Limb (tissue), 2 donors: ENCODE measurements at regions not wholly inside any gene's neighbourhood (a gene's known extent, or its start where the extent isn't known, plus 50 kb on each side); places are given as distances from the start of the nearest gene placed in this dataset.
A peak's percentile ranks its signal among the peaks of the same experiment; 100 is the strongest.
"Not testable (repeated sequence)": the region's sequence is repeated elsewhere in the genome, so short reads cannot be mapped to it uniquely, and the experiment has no call there.

Experiments used
- DNase-seq, 2 donors: peaks; one replicate each; pipeline ENCODE4 v3.0.0-alpha.2; 2016; ENCODE audit errors: extremely low spot score in 2 of 2

DNA sequence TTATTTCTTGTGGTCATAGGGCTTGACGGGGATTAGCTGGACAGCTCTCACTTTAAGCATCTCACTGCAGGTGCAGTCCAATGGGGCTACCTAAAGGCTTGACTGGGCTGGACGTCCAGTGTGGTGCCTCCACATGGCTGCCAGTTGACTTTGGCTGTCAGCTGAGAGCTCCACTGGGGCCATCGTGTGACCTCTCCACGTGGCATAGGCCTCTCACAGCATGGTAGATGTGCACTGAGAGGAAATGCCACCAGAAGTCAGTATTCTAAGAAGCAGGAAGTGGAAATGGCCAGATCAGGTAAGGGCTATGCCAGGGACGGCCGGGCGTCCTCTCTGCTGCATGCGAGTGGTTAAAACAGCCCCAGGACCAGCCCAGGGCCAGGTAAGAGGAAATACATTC lies 105.2 kb upstream of the TWIST2 start:
- no peak for DNase-seq

DNA sequence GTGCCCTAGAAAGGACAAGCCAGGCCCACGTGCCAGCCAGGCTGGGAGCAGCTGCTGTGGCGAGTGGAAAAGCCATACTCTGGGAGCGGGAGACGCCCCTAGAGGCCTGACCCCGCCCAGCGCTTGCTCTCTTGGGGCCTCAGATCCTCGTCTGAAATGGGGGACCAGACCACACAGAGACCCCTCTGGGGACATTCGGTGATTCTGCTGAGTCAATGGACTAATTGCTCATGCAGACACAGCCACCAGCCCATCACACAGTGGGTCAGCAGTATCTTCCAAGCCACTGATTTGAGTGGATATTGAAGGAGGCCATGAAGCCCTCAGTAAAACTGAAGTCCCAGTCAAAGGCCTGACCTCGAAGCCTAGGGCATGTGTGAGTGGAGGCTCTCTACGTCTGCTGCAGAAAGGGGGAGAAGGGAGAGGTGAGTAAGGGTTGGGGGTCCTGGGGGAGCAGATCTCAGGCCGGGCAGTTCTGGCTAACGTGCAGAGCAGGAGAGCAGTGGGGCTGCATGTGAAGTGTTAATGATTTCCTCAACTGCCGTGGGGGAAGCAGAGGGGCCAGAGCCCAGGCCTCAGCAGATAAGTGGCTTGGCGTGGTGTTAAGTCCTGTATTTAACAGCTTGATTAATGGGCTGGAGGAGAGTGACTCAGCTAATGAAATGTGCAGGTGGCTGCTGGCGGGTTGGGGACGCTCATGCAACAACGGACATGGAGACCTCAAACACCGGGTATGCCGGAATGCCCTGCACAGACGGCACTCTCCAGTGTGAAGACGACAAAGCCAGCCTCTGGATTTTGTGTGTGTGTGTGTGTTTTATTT lies 104.4 kb upstream of the TWIST2 start:
- peak in 1 of 2 donors; percentile 17 for DNase-seq

DNA sequence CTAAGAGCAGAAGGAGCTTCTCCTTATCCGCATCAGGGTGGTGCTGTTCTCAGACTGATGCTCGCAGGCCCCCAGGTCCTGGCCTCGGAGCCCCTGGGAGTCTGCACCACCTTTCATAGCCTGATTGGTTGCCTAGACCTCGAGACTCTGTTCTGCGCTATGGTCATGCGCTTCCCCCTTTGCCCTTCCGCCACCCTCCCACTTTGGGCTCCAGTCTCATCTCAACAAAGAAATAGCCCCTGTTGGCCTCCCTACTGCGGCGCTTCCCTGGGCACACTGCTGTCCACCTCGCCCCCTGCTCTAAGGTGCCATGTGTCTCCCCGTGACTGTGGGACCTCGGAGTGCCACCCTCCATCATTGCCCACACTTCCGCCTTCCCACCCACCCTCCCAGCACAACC lies 102.9 kb upstream of the TWIST2 start:
- DNase-seq, result peak in 1 of 2 donors; percentile 11

DNA sequence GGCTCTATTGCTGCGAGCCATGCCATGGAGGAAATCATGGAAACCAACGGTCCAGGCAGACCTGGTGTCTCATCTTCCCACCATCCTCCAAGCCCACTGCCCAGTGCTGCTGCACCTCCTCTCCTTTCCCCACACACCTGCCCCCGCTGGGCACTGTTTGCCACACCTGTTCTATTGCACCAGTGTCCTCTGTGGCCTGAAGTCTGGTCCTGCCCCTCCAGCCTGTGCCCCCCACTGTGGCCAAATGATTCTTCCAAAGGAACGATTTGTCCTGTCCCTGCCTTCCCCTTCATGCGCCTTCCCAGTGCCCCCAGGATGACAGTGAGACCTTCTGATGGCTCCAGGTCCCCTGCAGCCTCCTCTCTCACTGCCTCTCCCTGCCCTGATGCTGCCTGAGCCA lies 101.9 kb upstream of the TWIST2 start:
- DNase-seq, result peak in 1 of 2 donors; percentile 11

DNA sequence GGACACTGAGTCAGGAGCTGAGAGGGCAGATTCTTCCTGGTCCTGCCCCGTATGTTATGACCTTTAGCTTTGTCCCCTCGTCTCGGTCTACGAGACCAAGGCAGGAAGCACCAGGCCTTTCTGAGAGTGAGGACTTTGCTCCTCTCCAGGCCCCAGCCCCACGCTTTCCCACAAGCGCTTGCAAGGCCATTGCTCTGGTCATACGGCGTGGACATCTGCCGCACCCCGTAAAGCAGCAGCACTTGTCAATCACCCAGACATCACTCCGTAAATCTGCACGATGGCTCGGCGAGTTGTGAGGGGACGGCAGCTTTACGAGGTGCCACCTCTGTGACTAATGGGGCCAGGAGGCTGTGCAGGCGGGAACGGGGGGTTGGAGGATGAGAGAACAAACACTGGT lies 100.8 kb upstream of the TWIST2 start:
- peak in 1 of 2 donors; percentile 20 for DNase-seq

DNA sequence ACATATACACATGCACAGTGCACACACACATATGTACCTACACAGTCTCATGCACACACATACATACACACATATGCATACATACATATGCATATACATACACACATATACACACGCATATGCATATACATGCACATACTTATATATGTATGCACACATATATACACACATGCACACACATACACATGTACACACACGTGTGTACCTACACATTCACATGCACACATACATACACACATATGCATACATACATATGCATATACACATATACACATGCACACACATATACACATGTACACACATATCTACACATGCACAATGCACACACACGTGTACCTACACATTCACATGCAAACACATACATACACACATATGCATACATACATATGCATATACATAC lies 100.3 kb upstream of the TWIST2 start:
- DNase-seq, result no peak

DNA sequence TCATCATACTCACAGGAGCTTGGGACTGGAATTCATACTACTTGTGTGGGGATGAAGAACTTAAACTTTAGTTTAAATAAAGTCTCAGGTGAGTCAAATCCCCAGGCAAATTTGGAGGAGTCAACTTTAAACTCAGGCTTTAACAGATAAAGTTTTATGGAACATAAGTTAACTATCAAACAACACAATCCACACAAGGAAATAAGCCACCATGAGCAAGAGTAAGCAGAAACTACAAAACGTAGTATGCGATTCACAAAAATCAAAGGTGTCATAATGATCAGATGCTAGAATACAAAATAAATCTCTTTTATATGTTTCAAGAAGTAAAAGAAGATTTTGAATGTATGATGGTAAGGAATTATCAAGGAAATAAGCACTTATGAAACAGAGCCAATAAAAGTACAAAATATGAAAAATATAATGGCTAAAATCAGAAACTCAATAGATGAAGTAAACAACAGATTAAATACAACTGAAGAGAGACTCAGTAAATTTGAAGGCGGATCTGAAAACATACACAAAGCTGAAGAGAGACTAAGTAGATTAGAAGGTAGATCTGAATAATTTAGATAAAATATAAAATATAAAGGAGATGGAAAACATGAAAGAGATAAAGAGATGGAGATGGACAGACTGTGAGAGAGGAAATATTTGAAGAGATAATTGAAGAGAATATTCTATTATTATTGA lies 97.5 kb upstream of the TWIST2 start:
- no peak for DNase-seq

DNA sequence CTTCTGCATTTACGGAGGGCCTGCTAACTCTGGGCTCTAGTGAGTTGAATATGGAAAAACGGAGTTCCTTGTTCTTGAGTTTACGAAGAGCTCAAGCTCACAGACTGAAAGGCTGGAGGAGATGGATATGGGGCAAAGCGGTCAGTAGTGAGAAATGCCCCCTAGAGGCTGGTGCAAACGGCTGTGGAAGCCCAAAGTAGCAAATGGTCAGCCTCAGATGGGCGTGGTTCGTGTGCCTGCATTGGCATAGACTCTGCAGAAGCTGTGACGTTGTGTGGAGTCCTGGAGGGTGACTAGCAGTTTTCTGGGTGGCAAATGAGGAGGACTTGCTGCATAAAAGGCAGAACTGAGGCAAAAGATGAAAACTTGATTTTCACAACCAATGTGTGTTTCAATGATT lies 93.6 kb upstream of the TWIST2 start:
- peak in 1 of 2 donors; percentile 11 for DNase-seq

DNA sequence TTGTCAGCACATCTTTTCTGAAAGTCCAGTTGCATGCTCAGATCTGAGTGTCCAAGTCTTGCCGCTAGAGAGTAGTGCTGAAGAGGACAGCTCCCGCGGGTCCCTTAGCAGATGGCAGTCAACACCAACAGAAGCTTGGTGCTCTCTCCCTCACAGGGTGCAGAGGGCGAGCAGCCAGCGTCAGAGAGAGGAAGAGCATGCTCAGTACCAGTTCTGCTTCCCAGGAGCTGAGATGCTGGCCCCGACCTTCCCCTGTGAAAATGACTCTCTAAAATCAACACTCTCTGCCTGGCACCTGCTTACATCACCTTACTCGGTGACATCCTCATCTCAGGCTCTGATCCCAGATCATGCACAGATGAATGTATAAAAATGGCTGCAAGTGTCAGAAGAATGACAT lies 86.0 kb upstream of the TWIST2 start:
- no peak for DNase-seq

DNA sequence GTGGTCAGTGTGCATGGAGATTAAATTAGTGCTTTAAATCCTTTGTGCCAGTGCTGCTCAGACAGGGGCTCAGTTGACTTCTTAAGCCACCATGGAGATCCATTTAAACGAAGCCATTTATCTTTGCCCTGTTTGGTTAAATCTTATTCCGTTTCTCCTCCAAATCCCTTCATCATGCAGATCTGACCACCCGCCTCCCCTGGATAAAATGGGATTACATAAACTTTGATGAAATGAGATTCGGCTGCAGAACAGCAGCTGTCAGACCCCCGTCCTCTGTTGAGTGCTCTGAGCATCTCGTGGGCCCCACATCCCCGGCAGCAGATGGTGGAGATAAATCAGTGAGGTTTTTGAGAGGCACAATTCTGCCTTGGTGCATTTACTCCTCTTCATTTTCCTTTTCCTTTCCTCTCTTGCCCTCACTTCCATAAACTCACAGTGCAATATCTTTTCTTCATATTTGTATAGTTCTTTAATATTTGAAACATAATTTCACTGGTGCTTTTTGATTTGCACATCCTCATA lies 84.4 kb upstream of the TWIST2 start:
- no peak for DNase-seq

DNA sequence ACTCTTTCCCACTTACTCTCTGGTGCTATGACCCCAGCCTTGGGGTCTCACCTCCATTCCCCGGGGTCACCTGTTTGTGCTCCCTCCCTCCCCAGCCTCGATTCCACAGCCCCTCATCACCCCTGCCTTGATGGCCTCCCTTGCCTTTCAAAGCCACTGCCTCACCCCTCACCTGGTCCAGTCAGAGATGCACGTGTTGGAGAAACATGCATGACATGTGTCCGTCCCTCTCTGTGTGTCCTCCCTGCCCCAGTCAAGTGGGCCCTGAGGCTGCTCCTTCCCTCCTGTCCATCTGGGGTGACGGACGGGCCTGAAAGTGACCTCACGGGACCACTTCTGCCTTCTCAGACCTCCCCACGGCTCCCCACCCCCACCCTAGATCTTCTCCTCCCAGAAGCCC lies 82.3 kb upstream of the TWIST2 start:
- no peak for DNase-seq

DNA sequence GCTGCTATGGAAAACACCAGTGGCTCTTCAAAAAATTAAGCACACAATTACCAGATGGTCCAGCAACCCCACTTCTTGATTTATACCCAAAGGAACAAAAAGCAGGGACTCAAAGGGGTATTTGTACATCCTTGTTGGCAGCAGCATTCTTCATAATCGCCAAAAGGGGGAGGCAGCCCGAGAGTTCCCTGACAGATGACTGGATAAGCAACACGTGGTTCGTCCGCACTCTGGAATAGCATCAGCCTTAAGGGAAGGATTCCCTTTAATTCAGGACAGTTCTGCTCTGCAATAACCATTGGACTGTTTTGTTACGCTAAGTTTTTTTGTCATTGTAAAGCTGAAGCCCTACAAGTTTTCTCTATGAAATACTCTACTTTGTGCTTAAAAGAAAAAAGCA lies 76.7 kb upstream of the TWIST2 start:
- DNase-seq, result no peak

DNA sequence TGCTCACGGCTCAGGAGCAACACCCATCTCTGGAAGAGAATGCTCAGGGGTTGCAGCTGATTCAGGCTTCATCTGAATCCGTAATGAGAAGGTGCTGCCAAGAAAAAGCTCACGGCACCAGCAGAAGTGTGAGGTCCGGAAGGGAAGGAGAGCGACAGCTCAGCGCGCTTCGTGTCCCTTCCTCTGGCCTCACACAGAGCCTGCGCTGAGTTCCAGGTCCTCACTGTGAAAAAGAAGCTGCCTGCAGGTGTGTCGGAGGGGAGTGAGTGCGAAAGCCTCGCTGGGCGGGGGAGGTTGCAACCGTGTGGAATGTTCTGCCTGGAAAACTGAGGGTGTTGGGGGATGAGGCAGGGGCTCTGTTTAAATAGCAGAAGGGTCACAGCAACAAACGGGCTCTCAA lies 76.2 kb upstream of the TWIST2 start:
- no peak for DNase-seq

DNA sequence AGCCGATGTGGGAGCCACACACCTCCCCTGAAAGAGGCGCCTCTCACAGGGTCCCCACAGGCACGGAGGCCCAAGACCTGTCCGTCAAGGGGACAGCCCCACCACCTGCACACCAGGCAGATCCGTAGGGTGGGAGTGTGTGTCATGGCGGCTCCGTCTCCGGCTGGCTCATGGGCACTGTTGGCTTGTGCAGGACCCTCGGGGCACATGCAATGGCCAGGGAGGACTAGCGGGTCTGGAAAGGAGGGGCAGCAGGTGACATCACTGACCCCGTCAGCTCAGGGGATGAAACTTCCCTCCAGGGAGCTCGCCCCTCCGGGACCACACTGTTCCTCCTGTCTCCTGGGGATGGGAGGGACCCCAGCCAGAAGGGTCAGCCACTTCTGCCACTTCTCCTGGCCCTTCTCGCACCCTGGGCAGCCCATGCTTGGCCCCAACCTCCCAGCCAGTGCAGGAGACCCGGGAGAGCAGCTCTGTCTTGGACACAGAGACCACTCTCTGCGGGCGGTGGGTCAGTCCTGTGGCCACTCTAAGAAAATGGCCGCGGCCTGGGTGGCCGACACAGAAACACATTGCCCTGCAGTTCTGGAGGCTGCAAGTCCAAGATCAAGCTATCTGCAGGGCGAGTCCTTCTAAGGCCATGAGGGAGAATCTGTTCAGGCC lies 75.1 kb upstream of the TWIST2 start:
- DNase-seq, result no peak

DNA sequence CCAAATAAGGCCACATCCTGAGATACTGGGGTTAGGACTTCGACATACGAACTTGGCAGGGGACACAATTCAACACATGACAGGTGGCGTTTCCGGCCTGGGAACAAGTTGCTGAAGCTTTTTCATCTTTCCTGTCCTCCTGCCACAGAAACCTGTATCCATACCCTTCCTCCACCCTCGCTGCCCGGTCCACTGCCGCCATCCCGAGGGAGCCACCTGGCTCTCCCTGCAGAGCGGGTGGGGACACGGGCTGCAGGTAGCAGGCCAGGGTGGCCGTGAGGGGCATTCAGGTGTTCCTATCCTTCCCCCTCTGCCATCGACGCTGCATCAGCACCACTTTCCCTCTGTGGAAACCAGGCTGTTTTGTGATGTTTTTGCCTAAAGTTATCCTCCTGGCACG lies 74.4 kb upstream of the TWIST2 start:
- DNase-seq, result no peak

DNA sequence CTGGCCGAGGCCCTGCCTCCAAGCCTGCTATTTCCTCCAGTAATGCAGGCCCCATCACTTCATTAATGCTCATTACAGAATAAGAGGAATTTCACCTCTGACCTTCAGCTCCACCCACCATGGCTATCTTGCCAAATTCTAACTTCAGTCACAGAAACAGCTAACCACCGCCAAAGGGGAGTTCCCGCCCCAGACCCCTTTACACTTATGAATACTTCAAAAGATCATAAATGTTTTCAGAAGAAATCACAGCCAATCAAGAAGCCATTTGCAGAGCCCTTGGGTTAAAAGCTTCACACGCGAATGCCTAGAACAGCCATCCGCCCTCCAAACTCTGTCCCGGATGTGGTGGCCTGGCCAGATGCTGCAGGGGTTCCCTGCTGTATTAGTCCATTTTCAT lies 73.8 kb upstream of the TWIST2 start:
- DNase-seq, result no peak

DNA sequence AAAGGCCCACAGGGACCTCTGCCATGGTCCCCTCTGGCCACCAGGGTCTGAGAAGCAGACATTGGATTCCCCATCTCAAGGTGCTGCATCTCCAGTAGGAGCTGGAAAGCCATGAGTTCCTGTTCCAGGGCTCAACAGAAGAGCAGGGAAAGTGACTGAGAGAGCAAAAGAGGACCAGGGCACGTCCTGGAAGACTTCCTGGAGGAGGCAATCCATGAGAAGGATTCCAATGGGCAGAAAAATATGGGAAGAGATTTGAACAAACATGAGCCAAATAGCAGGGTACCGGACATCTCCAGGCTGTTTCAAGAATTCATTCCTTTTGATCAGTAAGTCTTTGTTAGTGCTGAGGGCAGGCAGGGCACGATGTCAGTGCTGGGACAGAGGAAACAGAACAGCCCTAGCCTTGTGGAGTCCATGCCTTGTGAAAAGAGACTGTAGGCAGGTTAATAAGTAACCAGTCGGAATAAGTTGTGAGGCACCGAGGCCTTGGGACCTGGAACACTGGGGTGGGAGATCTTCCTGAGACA lies 72.8 kb upstream of the TWIST2 start:
- no peak for DNase-seq

DNA sequence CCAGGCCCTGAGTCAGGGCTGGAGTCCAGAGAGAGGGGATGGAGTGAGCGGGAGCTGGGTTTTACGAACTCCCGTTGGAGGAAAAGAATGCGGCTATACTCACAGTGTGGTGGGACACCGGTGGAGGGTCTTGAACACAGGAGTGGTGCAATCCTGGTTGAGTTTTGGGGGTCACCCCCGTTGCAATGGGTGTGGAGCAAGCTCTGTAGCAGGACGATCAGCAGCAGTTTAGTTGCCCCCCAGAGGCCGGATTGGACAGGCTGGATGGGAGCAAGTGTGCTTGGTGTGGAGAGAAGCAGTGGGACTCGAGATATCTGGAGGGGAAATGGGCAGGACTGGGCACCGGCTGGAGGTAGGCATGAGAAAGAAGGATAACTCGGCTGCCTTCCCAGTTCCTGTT lies 72.3 kb upstream of the TWIST2 start:
- no peak for DNase-seq

DNA sequence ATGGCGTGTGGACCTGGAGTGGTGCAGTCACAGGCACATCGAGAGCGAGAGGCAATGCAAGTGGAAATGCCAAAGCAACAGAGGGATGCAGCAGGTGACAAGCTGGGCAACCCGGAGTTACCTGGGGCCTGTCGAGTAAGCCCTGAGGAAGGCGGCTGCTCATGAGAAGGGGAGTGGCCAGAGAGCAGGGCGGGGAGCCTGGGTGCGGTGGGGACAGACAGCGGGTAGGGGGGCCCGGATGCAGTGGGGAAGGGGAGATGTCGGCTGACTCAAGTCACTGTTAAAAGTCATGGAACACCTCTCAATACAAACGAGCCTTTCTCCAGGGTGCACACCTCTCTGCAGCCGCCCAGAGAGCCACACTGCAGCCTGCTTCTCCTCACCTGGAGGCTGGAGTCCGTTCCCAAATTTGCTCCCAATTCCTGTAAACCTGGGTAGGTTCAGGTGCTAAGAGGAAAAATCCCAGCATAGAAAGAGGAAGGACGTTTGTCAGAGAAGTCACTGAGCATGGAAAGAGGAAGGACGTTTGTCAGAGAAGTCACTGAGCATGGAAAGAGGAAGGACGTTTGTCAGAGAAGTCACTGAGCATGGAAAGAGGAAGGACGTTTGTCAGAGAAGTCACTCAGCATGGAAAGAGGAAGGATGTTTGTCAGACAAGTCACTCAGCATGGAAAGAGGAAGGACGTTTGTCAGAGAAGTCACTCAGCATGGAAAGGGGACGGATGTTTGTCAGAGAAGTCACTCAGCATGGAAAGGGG lies 71.7 kb upstream of the TWIST2 start:
- DNase-seq, result no peak

DNA sequence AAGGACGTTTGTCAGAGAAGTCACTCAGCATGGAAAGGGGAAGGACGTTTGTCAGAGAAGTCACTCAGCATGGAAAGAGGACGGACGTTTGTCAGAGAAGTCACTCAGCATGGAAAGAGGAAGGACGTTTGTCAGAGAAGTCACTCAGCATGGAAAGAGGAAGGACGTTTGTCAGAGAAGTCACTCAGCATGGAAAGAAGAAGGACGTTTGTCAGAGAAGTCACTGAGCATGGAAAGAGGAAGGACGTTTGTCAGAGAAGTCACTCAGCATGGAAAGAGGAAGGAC lies 71.2 kb upstream of the TWIST2 start:
- not testable (repeated sequence) for DNase-seq

DNA sequence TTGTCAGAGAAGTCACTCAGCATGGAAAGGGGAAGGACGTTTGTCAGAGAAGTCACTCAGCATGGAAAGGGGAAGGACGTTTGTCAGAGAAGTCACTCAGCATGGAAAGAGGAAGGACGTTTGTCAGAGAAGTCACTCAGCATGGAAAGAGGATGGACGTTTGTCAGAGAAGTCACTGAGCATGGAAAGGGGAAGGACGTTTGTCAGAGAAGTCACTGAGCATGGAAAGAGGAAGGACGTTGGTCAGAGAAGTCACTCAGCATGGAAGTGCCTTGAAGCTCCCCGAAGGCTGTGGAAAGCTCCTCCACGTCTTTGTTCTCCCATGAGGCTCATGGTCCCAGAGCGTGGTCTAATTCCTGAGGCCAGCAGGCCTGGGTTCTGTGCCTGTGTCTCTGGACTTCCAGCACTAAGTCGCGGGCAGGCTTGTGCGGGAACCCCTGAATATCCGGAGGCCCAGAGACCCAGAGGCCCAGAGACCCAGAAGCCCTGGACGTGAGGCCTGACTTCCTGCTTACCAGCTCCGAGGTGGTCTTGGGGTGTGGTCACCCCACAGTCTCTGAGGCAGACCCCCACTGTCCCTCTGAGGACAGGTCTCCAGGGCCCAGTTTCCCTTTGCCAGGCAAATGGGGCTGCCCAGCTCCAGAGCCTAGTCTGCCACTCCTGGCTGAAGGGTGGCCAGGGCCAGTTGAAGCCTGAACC lies 70.4 kb upstream of the TWIST2 start:
- no peak for DNase-seq
